Nephron progenitor cell (in vitro differentiated cells): ENCODE measurements at regions not wholly inside any gene's neighbourhood (a gene's known extent, or its start where the extent isn't known, plus 50 kb on each side); places are given as distances from the start of the nearest gene placed in this dataset.
A peak's percentile ranks its signal among the peaks of the same experiment; 100 is the strongest.
"Not testable (repeated sequence)": the region's sequence is repeated elsewhere in the genome, so short reads cannot be mapped to it uniquely, and the experiment has no call there.

Experiments used
- DNase-seq: peaks from one replicate; pipeline ENCODE4 v3.0.0; 2021
- H3K27ac Mint-ChIP-seq: 2 replicates; pipeline ENCODE4 v1.8.0; 2021; ENCODE audit warnings: mild to moderate bottlenecking, moderate library complexity, mixed read lengths
- H3K27me3 Mint-ChIP-seq: 2 replicates; pipeline ENCODE4 v1.8.0; 2021; ENCODE audit warnings: mild to moderate bottlenecking, low read depth, mixed read lengths; ENCODE audit not compliant: poor library complexity
- H3K36me3 Mint-ChIP-seq: 2 replicates; pipeline ENCODE4 v1.8.0; 2021; ENCODE audit warnings: low read depth, mixed read lengths
- H3K4me1 Mint-ChIP-seq: 2 replicates; pipeline ENCODE4 v1.8.0; 2021; ENCODE audit warnings: mixed read lengths
- H3K4me3 Mint-ChIP-seq: 2 replicates; pipeline ENCODE4 v1.8.0; 2021; ENCODE audit warnings: mild to moderate bottlenecking, moderate library complexity, mixed read lengths
- H3K9me3 Mint-ChIP-seq: 2 replicates; pipeline ENCODE4 v1.8.0; 2021; ENCODE audit warnings: mild to moderate bottlenecking, moderate library complexity, mixed read lengths
- CTCF ChIP-seq: fragments of 200-600 bp; sonication (generic); IDR thresholded peaks from 2 replicates; pipeline ENCODE4 v1.5.0; 2021; ENCODE audit warnings: antibody characterized with exemption

DNA sequence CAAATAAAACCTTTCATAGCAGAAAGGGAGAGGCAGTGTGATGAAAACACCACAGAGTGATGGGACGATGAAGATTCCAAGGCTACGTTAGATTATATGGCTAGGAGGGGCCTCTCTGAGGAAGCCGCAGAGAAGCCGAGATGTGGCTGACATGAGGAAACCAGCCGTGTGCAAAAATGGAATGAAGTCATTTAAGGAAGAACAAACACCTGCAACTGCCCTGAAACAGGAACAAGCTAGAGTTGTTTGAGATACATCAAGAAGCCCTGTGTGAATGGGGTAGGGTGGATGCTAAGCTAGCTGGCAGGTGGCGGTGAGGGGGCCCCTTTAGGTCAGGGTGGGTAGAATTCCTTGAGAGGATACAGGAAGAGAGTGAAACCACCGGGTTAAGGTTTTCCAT lies 129.5 kb downstream of the KLF6 start:
- peaks cover 18% of the 10 kb centered on the region for H3K4me1 Mint-ChIP-seq
- no peak for DNase-seq
- peak overlapping the region; percentile 51 for H3K27ac Mint-ChIP-seq
- peaks cover 8% of the 10 kb centered on the region for H3K9me3 Mint-ChIP-seq
- no peak for TF ChIP-seq CTCF
- H3K27me3 Mint-ChIP-seq = peaks cover 8% of the 10 kb centered on the region
- H3K36me3 Mint-ChIP-seq = peaks cover 5% of the 10 kb centered on the region
- H3K4me3 Mint-ChIP-seq = no peak overlapping the region

DNA sequence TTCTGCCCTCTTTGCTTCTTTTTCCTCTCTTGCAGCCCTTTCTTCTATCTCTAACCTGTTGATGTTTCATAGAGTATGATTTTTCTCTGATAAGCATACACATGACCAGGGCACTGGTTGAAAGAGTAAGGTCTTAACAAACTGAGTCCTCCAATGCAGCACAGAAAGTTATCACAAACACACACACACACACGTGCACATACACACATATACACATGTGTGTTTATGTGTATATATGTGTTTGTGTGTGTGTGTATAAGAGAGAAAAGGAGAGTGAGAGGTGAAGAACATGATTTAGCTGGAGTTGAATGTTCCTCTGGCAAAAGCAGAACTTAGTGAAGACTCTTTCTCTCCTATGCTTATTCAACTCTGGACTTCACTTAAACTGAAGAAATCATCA lies 130.0 kb downstream of the KLF6 start:
- no peak for TF ChIP-seq CTCF
- H3K4me3 Mint-ChIP-seq = no peak overlapping the region
- H3K27ac Mint-ChIP-seq = no peak overlapping the region
- H3K36me3 Mint-ChIP-seq = peaks cover 3% of the 10 kb centered on the region
- H3K4me1 Mint-ChIP-seq = peaks cover 18% of the 10 kb centered on the region
- no peak for DNase-seq
- peaks cover 8% of the 10 kb centered on the region for H3K27me3 Mint-ChIP-seq
- peaks cover 3% of the 10 kb centered on the region for H3K9me3 Mint-ChIP-seq

DNA sequence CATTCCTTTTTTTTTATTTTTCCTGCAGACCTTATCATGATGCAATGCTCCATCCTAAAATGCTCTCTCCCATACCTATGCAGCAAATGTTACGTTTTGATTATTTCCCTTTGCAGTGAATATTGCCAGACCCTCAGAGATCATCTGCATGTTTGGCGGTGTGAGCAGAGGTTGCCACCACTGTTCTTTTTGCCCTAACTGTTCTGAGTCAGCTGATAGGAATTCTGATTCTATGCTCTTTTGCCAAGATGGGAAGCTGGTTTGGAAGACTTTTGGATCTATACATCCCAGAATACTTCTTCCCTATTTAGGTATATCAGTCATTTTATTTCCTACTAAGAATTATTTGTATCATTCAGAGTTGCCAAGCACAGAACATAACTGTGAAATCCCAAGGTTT lies 130.5 kb downstream of the KLF6 start:
- Mint-ChIP-seq H3K36me3 (no peaks in the 10 kb centered on the region), H3K27me3 (peaks cover 8% of the 10 kb centered on the region), H3K4me3 (no peak overlapping the region), H3K9me3 (no peaks in the 10 kb centered on the region), H3K4me1 (peaks cover 18% of the 10 kb centered on the region), H3K27ac (no peak overlapping the region)
- DNase-seq = no peak
- no peak for TF ChIP-seq CTCF

GRCh38 chr10:3653303-3653702 lies 131.7 kb downstream of the KLF6 start:
- not testable (repeated sequence) for H3K4me3 Mint-ChIP-seq

DNA sequence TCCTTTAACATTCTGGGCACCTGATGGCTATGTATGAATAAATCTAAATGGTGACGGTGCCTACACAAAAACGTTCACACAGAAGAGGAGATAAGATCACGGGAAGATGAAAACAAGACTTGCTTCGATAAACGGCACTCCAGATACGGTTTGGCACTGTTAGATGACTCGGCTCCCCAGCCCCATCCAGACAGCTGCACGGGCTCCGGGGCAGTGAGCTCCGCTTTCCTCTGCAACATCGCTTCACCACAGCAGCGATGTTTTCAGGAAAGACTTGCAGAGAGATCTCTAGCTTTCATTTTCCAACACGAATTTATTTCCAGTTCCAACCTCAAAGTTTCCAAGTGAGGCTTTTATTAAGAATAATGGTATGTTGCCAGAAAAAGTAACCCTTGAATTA lies 132.1 kb downstream of the KLF6 start:
- H3K9me3 Mint-ChIP-seq = no peaks in the 10 kb centered on the region
- peaks cover 18% of the 10 kb centered on the region for H3K4me1 Mint-ChIP-seq
- H3K27me3 Mint-ChIP-seq = peaks cover 8% of the 10 kb centered on the region
- TF ChIP-seq CTCF = no peak
- no peak overlapping the region for H3K27ac Mint-ChIP-seq
- H3K4me3 Mint-ChIP-seq = no peak overlapping the region
- H3K36me3 Mint-ChIP-seq = no peaks in the 10 kb centered on the region
- no peak for DNase-seq

More at GRCh38 chr10:3653303-3653702, 131.7 kb downstream of the KLF6 start:
- H3K27ac Mint-ChIP-seq, H3K36me3 Mint-ChIP-seq, H3K9me3 Mint-ChIP-seq, DNase-seq, H3K27me3 Mint-ChIP-seq: not testable (repeated sequence)
- peaks cover 18% of the 10 kb centered on the region for H3K4me1 Mint-ChIP-seq

- Mint-ChIP-seq H3K36me3 (no peaks in the 10 kb centered on the region), H3K27ac (no peak overlapping the region), H3K27me3 (peaks cover 8% of the 10 kb centered on the region), H3K9me3 (no peaks in the 10 kb centered on the region), H3K4me1 (peaks cover 18% of the 10 kb centered on the region), H3K4me3 (no peak overlapping the region)
- TF ChIP-seq CTCF = no peak
- DNase-seq = no peak
These were observed 132.9 kb downstream of the KLF6 start for GRCh38 chr10:3651969-3652653.
